Natural killer cell (primary cell): ENCODE measurements at regions not wholly inside any gene's neighbourhood (a gene's known extent, or its start where the extent isn't known, plus 50 kb on each side); places are given as distances from the start of the nearest gene placed in this dataset.

Experiments used
- ATAC-seq, 3 donors: fragments of 150-1000 bp in 2 of 3; fragments of 200-7000 bp in 1 of 3; cut with Tn5 transposase; 1 replicate in 1 of 3; 2 replicates in 2 of 3; pipeline ENCODE4 v1.10.0; 2021; ENCODE audit warnings: mild to moderate bottlenecking in 2 of 3, moderate library complexity in 2 of 3
- DNase-seq, 2 donors: peaks; one replicate each; pipeline versions ENCODE4 v3.0.0 to v3.0.0-alpha.2; 2013 to 2021; ENCODE audit warnings: mixed read lengths in 1 of 2
- H3K27ac ChIP-seq: one replicate; pipeline ENCODE4 v1.5.1; 2013; ENCODE audit warnings: mild to moderate bottlenecking, low read length
- H3K27me3 ChIP-seq: one replicate; pipeline ENCODE4 v1.6.1; 2013; ENCODE audit warnings: low read length; ENCODE audit not compliant: control insufficient read depth, insufficient read depth
- H3K36me3 ChIP-seq: one replicate; pipeline ENCODE4 v1.6.1; 2013; ENCODE audit warnings: low read length; ENCODE audit not compliant: control insufficient read depth, insufficient read depth
- H3K4me1 ChIP-seq: one replicate; pipeline ENCODE4 v1.6.1; 2013; ENCODE audit warnings: low read length; ENCODE audit not compliant: control insufficient read depth, insufficient read depth
- H3K4me3 ChIP-seq: one replicate; pipeline ENCODE4 v1.5.1; 2013; ENCODE audit warnings: low read length
- H3K9me3 ChIP-seq: one replicate; pipeline ENCODE4 v1.6.1; 2013; ENCODE audit warnings: low read length; ENCODE audit not compliant: control insufficient read depth, insufficient read depth
- H3K27ac Mint-ChIP-seq, 2 donors: one replicate each; pipeline ENCODE4 v1.8.0; 2022; ENCODE audit warnings: mild to moderate bottlenecking in 2 of 2, mixed read lengths in 2 of 2, moderate library complexity in 1 of 2
- H3K27me3 Mint-ChIP-seq, 2 donors: one replicate each; pipeline ENCODE4 v1.8.0; 2022; ENCODE audit warnings: low read depth in 2 of 2, mixed read lengths in 2 of 2
- H3K36me3 Mint-ChIP-seq: one replicate; pipeline ENCODE4 v1.8.0; 2022; ENCODE audit warnings: mixed read lengths
- H3K4me1 Mint-ChIP-seq, 2 donors: one replicate each; pipeline ENCODE4 v1.8.0; 2022; ENCODE audit warnings: mixed read lengths in 2 of 2
- H3K4me3 Mint-ChIP-seq: one replicate; pipeline ENCODE4 v1.8.0; 2022; ENCODE audit warnings: mild to moderate bottlenecking, moderate library complexity, mixed read lengths
- H3K9me3 Mint-ChIP-seq, 2 donors: one replicate each; pipeline ENCODE4 v1.8.0; 2022; ENCODE audit warnings: mixed read lengths in 2 of 2
- CTCF ChIP-seq: fragments of 200-600 bp; IDR thresholded peaks from one replicate; pipeline ENCODE4 v1.8.0; 2022; ENCODE audit warnings: antibody characterized with exemption
- WGBS: methylation state at CpG from one replicate; pipeline ENCODE4 v1.1.7; 2013; ENCODE audit warnings: missing lambda C conversion rate; ENCODE audit not compliant: insufficient coverage; 5-methylcytosine and 5-hydroxymethylcytosine counted together
- intact Hi-C: fragments of 100-400 bp; cut with micrococcal nuclease; formaldehyde crosslinking; loops from one replicate; pipeline ENCODE4 v1.14.2; 2022

GRCh38 chr2:8304821-8305766, 376.8 kb upstream of the ID2 start:
- no peaks in the 10 kb centered on the region for H3K27me3 ChIP-seq
- H3K27me3 Mint-ChIP-seq: no peaks in the 10 kb centered on the region
- peaks cover 92% of the 10 kb centered on the region for H3K4me1 ChIP-seq
- H3K27ac ChIP-seq: peak overlapping the region; percentile 77
- H3K9me3 Mint-ChIP-seq: no peaks in the 10 kb centered on the region
- no peaks in the 10 kb centered on the region for H3K36me3 ChIP-seq
- H3K27ac Mint-ChIP-seq: peak overlapping the region; percentile 91 to 99
- no peaks in the 10 kb centered on the region for H3K9me3 ChIP-seq
- no peak overlapping the region for H3K4me3 ChIP-seq
- H3K36me3 Mint-ChIP-seq: no peaks in the 10 kb centered on the region
- intact Hi-C loops: loop anchor here (5.0 to 10.0 kb wide), 4 partner anchors 122 to 237 kb away; no protein-coding TSS in a partner anchor
- ATAC-seq (peak in 1 of 3 donors; percentile 17), DNase-seq (no peak)
- peaks cover 96% of the 10 kb centered on the region in 2 donors for H3K4me1 Mint-ChIP-seq
- peak overlapping the region; percentile 83 for H3K4me3 Mint-ChIP-seq
- TF ChIP-seq CTCF: no peak
- WGBS: 73% methylated on average over 18 of the region's 18 CpGs

GRCh38 chr2:8306530-8307351, 375.1 kb upstream of the ID2 start:
- intact Hi-C loops: loop anchor here (10.0 kb wide), 1 partner anchor 148 kb away; no protein-coding TSS in a partner anchor
- Histone ChIP-seq H3K27me3 (no peaks in the 10 kb centered on the region), H3K36me3 (no peaks in the 10 kb centered on the region), H3K4me3 (no peak overlapping the region), H3K4me1 (peaks cover 92% of the 10 kb centered on the region), H3K27ac (no peak overlapping the region), H3K9me3 (no peaks in the 10 kb centered on the region)
- Mint-ChIP-seq H3K27me3 (no peaks in the 10 kb centered on the region), H3K27ac (peak overlapping the region; percentile 91 to 99), H3K36me3 (no peaks in the 10 kb centered on the region), H3K4me3 (peak overlapping the region; percentile 40), H3K4me1 (peaks cover 96% of the 10 kb centered on the region in 2 donors), H3K9me3 (no peaks in the 10 kb centered on the region)
- DNase-seq (no peak), ATAC-seq (no peak)
- WGBS: 84% methylated on average over 4 of the region's 7 CpGs
- TF ChIP-seq CTCF: no peak

- Histone ChIP-seq H3K36me3 (no peaks in the 10 kb centered on the region), H3K27ac (no peak overlapping the region), H3K4me1 (peaks cover 92% of the 10 kb centered on the region), H3K4me3 (no peak overlapping the region), H3K27me3 (no peaks in the 10 kb centered on the region), H3K9me3 (no peaks in the 10 kb centered on the region)
- intact Hi-C loops: loop anchor here (10.0 kb wide), 1 partner anchor 147 kb away; no protein-coding TSS in a partner anchor
- Mint-ChIP-seq H3K36me3 (no peaks in the 10 kb centered on the region), H3K9me3 (no peaks in the 10 kb centered on the region), H3K27ac (peak overlapping the region; percentile 94 to 99), H3K4me1 (peaks cover 96% of the 10 kb centered on the region in 2 donors), H3K27me3 (no peaks in the 10 kb centered on the region), H3K4me3 (no peak overlapping the region)
- ATAC-seq (no peak), DNase-seq (no peak)
- no peak for TF ChIP-seq CTCF
- 78% methylated on average over 7 of the region's 7 CpGs for WGBS
These were observed 374.2 kb upstream of the ID2 start for GRCh38 chr2:8307606-8308180.
